ENCODE measurements at regions not wholly inside any gene's neighbourhood (a gene's known extent, or its start where the extent isn't known, plus 50 kb on each side); places are given as distances from the start of the nearest gene placed in this dataset.

- TF ChIP-seq, protein P1, sequence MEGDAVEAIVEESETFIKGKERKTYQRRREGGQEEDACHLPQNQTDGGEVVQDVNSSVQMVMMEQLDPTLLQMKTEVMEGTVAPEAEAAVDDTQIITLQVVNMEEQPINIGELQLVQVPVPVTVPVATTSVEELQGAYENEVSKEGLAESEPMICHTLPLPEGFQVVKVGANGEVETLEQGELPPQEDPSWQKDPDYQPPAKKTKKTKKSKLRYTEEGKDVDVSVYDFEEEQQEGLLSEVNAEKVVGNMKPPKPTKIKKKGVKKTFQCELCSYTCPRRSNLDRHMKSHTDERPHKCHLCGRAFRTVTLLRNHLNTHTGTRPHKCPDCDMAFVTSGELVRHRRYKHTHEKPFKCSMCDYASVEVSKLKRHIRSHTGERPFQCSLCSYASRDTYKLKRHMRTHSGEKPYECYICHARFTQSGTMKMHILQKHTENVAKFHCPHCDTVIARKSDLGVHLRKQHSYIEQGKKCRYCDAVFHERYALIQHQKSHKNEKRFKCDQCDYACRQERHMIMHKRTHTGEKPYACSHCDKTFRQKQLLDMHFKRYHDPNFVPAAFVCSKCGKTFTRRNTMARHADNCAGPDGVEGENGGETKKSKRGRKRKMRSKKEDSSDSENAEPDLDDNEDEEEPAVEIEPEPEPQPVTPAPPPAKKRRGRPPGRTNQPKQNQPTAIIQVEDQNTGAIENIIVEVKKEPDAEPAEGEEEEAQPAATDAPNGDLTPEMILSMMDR (IDR thresholded peaks at IDR 0.05) = no peak
- TF ChIP-seq POLR2AphosphoS5 (IDR thresholded peaks at IDR 0.05) = no peak
- no peak for TF ChIP-seq POLR2A (IDR thresholded peaks at IDR 0.05)
- no peak for TF ChIP-seq EP300 (IDR thresholded peaks at IDR 0.05)
Measured at GRCh38 chr4:1479454-1479853, 73.2 kb upstream of the NKX1-1 start.

All from stomach (tissue), 4 donors.